Adrenal gland (tissue), 9 donors: ENCODE measurements at regions not wholly inside any gene's neighbourhood (a gene's known extent, or its start where the extent isn't known, plus 50 kb on each side); places are given as distances from the start of the nearest gene placed in this dataset.
A peak's percentile ranks its signal among the peaks of the same experiment; 100 is the strongest.

Source experiments
- DNase-seq, 7 donors: peaks; one replicate each; pipeline ENCODE4 v3.0.0-alpha.2; 2019 to 2020
- H3K27ac ChIP-seq, 5 donors: fragments of 200-600 bp; sonication (generic) in 4 of 5; 1 replicate in 3 of 5; 2 replicates in 2 of 5; pipeline versions ENCODE4 v1.5.1 to v1.8.0; 2016 to 2020; ENCODE audit warnings: mild to moderate bottlenecking in 1 of 5
- H3K27me3 ChIP-seq: fragments of 200-600 bp; 2 replicates; pipeline ENCODE4 v1.8.0; 2021
- H3K36me3 ChIP-seq, 2 donors: fragments of 200-600 bp; replicated peaks in 1 of 2; 1 replicate in 1 of 2; 2 replicates in 1 of 2; pipeline versions ENCODE4 v1.5.1 to v1.8.0; 2018 to 2022
- H3K4me1 ChIP-seq, 2 donors: fragments of 200-600 bp; replicated peaks in 1 of 2; 1 replicate in 1 of 2; 2 replicates in 1 of 2; pipeline versions ENCODE4 v1.5.1 to v1.8.0; 2018 to 2021
- H3K4me3 ChIP-seq, 4 donors: fragments of 200-600 bp; sonication (generic) in 3 of 4; one replicate each; pipeline ENCODE4 v1.5.1; 2016 to 2018
- H3K9me3 ChIP-seq, 3 donors: fragments of 200-600 bp; sonication (generic) in 1 of 3; replicated peaks in 1 of 3; 1 replicate in 2 of 3; 2 replicates in 1 of 3; pipeline versions ENCODE4 v1.5.1 to v1.8.0; 2016 to 2021
- CTCF ChIP-seq, 6 experiments: fragments of 450-650 bp in 4 of 6; fragments of 200-600 bp in 2 of 6; sonication (generic) in 1 of 6; IDR thresholded peaks; 1 replicate in 5 of 6; 2 replicates in 1 of 6; pipeline versions ENCODE4 v1.5.1 to v1.8.0; 2016 to 2021; ENCODE audit warnings: antibody characterized with exemption in 6 of 6, mild to moderate bottlenecking in 2 of 6, moderate library complexity in 1 of 6
- POLR2A ChIP-seq, 2 donors: fragments of 450-650 bp; IDR thresholded peaks; one replicate each; pipeline ENCODE4 v1.6.1; 2017; ENCODE audit warnings: antibody characterized with exemption in 2 of 2, mild to moderate bottlenecking in 2 of 2, moderate library complexity in 1 of 2
- WGBS, 4 donors: extraction: QIAGEN DNeasy Blood & Tissue Kit in 2 of 4; methylation state at CpG; one replicate each; pipeline versions ENCODE4 v1.1.5 to v1.1.7; 2013 to 2017; 5-methylcytosine and 5-hydroxymethylcytosine counted together
- intact Hi-C, 2 donors: fragments of 100-400 bp; cut with DNase I; formaldehyde crosslinking; loops; one replicate each; pipeline versions ENCODE4 v1.14.1 to v1.15.0; 2022 to 2023
- donor health status: healthy with polysubstance abuse.
- donor health status: Bipolar disorder and iron deficiency.
- donor health status: DM: yes; HTN: yes; CAD: no.
- donor health status: DM: no; HTN: no; CAD: no.
- donor health status: DM: no; HTN: no; CAD: no.

DNA sequence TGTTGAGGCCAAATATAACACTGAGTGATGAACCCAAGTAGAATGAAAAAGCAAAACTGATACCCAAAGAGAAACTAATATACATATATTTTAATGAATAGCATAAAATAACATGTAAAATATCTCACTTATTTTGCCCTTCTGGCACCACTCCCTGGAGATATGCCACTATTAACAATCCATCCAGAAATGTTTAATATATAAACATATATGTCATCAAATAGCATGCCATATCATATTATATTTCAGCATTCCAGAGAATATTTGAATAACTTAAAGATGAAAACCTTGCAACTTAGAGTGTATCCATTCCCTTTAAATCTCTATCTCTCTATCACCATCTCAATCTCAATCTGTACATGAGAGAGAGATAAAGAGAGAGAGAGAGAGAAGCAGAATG lies 1073.3 kb upstream of the RAG2 start:
- no peak overlapping the region for H3K27ac ChIP-seq
- no peak for DNase-seq
- no peaks in the 10 kb centered on the region for H3K36me3 ChIP-seq
- H3K27me3 ChIP-seq = no peaks in the 10 kb centered on the region
- no peaks in the 10 kb centered on the region for H3K9me3 ChIP-seq
- no peaks in the 10 kb centered on the region for H3K4me1 ChIP-seq
- no peak for TF ChIP-seq POLR2A (IDR thresholded peaks at IDR 0.05)
- no peak for TF ChIP-seq CTCF (IDR thresholded peaks at IDR 0.05)
- intact Hi-C loops = no loop called here
- no peak overlapping the region for H3K4me3 ChIP-seq

- intact Hi-C loops = no loop called here
- H3K27ac ChIP-seq = no peak overlapping the region
- no peaks in the 10 kb centered on the region for H3K27me3 ChIP-seq
- no peak for TF ChIP-seq CTCF (IDR thresholded peaks at IDR 0.05)
- no peak for TF ChIP-seq POLR2A (IDR thresholded peaks at IDR 0.05)
- no peak for DNase-seq
- 72 to 79% (median 76%) methylated on average over 2 of the region's 2 CpGs for WGBS, 4 donors
- no peaks in the 10 kb centered on the region for H3K9me3 ChIP-seq
- no peaks in the 10 kb centered on the region for H3K36me3 ChIP-seq
- no peak overlapping the region for H3K4me3 ChIP-seq
- no peaks in the 10 kb centered on the region for H3K4me1 ChIP-seq
These were observed 1068.9 kb upstream of the RAG2 start for GRCh38 chr11:37666960-37667359.

DNA sequence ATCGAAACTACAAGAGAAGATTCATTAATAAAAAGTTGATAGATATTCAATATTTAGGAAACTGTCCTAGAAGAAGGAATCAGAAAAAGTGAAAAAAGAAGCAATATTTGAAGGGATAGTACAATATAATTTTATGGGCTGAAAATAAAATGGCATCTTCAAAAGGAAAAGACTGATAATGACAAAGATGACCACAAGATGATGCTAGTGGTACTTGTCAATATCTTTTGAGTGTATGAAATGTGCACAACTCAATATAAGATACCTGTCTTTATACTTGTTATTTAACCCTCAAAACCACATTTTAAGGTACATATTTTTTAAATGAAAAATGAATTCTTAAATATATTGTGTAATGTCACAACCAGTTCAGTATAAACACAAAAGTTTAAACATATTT lies 1059.6 kb upstream of the RAG2 start:
- H3K27me3 ChIP-seq = no peaks in the 10 kb centered on the region
- H3K4me1 ChIP-seq = no peaks in the 10 kb centered on the region
- no peaks in the 10 kb centered on the region for H3K36me3 ChIP-seq
- H3K4me3 ChIP-seq = no peak overlapping the region
- 87 to 96% (median 90%) methylated on average over 1 of the region's 1 CpG for WGBS, 4 donors
- DNase-seq = no peak
- H3K27ac ChIP-seq = no peak overlapping the region
- TF ChIP-seq CTCF (IDR thresholded peaks at IDR 0.05) (peak in 5 of 6 experiments; percentile 10 to 36 (median 30)), POLR2A (IDR thresholded peaks at IDR 0.05) (no peak)
- intact Hi-C loops = no loop called here
- no peaks in the 10 kb centered on the region for H3K9me3 ChIP-seq

DNA sequence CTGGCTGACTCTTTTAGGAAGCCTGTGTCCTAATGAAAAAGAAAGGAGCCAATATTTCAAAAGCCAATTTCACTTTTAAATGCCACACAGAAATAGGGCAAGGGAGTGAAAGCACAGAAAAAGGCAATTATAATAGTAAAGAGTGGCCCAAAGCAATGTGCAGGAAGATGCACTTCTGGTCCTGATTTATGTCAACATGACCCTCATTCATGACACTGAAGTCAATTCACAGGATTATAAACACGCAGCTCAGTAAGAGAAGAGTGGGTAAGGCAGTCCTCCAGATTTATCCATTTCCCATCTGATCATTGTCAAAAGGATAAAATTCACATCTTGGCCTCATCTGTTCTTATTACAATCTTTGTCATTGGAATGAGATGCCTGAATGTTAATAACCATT lies 1049.7 kb upstream of the RAG2 start:
- H3K27ac ChIP-seq = no peak overlapping the region

More for the DNA sequence above, 1049.7 kb upstream of the RAG2 start:
- intact Hi-C loops = no loop called here
- no peak for DNase-seq
- H3K4me3 ChIP-seq = no peak overlapping the region
- H3K36me3 ChIP-seq = no peaks in the 10 kb centered on the region
- TF ChIP-seq POLR2A (IDR thresholded peaks at IDR 0.05) = no peak
- no peak for TF ChIP-seq CTCF (IDR thresholded peaks at IDR 0.05)
- no peaks in the 10 kb centered on the region for H3K27me3 ChIP-seq
- no peaks in the 10 kb centered on the region for H3K4me1 ChIP-seq
- 59 to 87% (median 70%) methylated on average over 1 of the region's 1 CpG for WGBS, 4 donors
- H3K9me3 ChIP-seq = no peaks in the 10 kb centered on the region
